ENCODE measurements at regions not wholly inside any gene's neighbourhood (a gene's known extent, or its start where the extent isn't known, plus 50 kb on each side); places are given as distances from the start of the nearest gene placed in this dataset.

DNA sequence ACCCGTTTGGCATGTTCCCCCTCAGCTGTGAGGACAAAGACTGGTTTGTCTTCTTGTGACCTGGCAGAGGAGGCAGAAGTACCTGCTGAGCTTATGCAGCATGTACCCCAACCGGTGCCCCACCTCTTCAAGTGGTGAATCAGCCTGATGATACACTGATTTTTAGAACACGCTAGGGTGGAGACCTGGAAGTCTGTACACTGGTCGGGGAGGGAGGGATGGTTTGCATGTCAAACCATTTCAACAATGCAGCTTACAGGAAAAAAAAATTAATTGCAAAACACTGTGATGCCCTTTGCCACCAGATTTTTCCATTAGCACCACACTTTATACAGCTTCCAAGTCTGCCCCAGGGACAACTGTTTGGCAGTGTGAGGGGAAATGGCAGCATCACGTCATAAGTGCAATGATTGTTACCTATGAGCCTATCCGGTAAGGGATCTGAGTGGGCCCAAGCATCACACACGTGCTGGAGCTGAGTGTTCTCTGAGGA lies 155.1 kb upstream of the DMRT1 start:
- Histone ChIP-seq H3K27ac (ENCODE audit: low read length) (no peak overlapping the region), H3K27me3 (ENCODE audit: control insufficient read depth, insufficient read depth, low read length) (no peaks in the 10 kb centered on the region), H3K4me3 (ENCODE audit: low read length) (no peak overlapping the region), H3K36me3 (ENCODE audit: control insufficient read depth, insufficient read depth, low read length) (no peaks in the 10 kb centered on the region), H3K9me3 (ENCODE audit: control insufficient read depth, insufficient read depth, low read length) (no peaks in the 10 kb centered on the region), H3K4me1 (ENCODE audit: control insufficient read depth, insufficient read depth, low read length) (no peaks in the 10 kb centered on the region)
- H3K27ac Mint-ChIP-seq, result no peak overlapping the region
- H3K4me1 Mint-ChIP-seq, result no peaks in the 10 kb centered on the region
- no peak overlapping the region for H3K4me3 Mint-ChIP-seq
- H3K36me3 Mint-ChIP-seq, result no peaks in the 10 kb centered on the region
- peaks cover 0 to 5% of the 10 kb centered on the region in 2 donors for H3K27me3 Mint-ChIP-seq (ENCODE audit: low read depth in 2 of 2)
- intact Hi-C loops (cut with micrococcal nuclease), result no loop called here
- ATAC-seq, result no peak
- TF ChIP-seq, protein P1, sequence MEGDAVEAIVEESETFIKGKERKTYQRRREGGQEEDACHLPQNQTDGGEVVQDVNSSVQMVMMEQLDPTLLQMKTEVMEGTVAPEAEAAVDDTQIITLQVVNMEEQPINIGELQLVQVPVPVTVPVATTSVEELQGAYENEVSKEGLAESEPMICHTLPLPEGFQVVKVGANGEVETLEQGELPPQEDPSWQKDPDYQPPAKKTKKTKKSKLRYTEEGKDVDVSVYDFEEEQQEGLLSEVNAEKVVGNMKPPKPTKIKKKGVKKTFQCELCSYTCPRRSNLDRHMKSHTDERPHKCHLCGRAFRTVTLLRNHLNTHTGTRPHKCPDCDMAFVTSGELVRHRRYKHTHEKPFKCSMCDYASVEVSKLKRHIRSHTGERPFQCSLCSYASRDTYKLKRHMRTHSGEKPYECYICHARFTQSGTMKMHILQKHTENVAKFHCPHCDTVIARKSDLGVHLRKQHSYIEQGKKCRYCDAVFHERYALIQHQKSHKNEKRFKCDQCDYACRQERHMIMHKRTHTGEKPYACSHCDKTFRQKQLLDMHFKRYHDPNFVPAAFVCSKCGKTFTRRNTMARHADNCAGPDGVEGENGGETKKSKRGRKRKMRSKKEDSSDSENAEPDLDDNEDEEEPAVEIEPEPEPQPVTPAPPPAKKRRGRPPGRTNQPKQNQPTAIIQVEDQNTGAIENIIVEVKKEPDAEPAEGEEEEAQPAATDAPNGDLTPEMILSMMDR (IDR thresholded peaks at IDR 0.05), result no peak
- WGBS (ENCODE audit: insufficient coverage), result 89% methylated on average over 7 of the region's 7 CpGs
- DNase-seq, result no peak
- H3K9me3 Mint-ChIP-seq, result no peaks in the 10 kb centered on the region

DNA sequence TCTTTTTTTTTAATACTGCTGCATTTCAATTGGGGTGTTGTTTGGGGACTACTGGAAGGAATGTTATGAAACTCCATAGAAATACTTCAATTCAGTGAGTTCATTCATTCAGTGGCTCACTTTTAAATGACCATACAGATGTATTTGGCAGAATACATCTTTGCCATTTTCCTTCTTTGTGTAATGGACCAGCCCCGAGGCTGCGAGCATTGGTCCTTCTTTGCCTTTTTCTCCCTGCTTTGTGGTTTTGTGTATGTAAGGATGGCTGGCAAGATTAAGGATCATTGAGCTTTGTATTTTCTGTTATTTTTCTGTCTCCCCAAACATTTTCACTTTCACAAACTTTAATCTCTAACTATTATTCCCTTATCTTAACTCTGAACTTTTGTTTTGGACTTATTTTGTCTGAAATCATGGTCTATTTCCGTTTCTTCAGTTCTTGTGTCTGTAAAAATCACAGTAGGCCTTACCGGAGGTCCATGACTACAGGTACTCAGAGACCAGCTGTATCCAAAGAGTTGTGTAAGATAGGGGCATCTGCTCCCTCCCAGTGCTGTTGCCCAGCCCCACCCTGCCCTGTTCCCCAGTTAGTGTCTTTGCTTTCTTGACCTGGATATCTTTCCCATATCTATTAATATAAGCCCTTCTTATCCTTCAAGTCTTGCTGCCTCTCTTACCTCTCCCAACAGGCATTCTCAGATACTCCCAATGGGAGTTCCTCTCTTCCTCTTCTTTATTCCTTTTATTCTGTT lies 154.3 kb upstream of the DMRT1 start:
- Mint-ChIP-seq H3K27ac (no peak overlapping the region), H3K4me1 (no peaks in the 10 kb centered on the region), H3K27me3 (ENCODE audit: low read depth in 2 of 2) (peaks cover 0 to 5% of the 10 kb centered on the region in 2 donors), H3K9me3 (no peaks in the 10 kb centered on the region), H3K36me3 (no peaks in the 10 kb centered on the region), H3K4me3 (no peak overlapping the region)
- DNase-seq, result no peak
- TF ChIP-seq, protein P1 (IDR thresholded peaks at IDR 0.05), result no peak
- H3K36me3 ChIP-seq (ENCODE audit: control insufficient read depth, insufficient read depth, low read length), result no peaks in the 10 kb centered on the region
- 93% methylated on average over 2 of the region's 4 CpGs for WGBS (ENCODE audit: insufficient coverage)
- intact Hi-C loops (cut with micrococcal nuclease), result no loop called here
- H3K27ac ChIP-seq (ENCODE audit: low read length), result no peak overlapping the region
- H3K9me3 ChIP-seq (ENCODE audit: control insufficient read depth, insufficient read depth, low read length), result no peaks in the 10 kb centered on the region
- no peak for ATAC-seq
- no peak overlapping the region for H3K4me3 ChIP-seq (ENCODE audit: low read length)
- no peaks in the 10 kb centered on the region for H3K27me3 ChIP-seq (ENCODE audit: control insufficient read depth, insufficient read depth, low read length)
- no peaks in the 10 kb centered on the region for H3K4me1 ChIP-seq (ENCODE audit: control insufficient read depth, insufficient read depth, low read length)

DNA sequence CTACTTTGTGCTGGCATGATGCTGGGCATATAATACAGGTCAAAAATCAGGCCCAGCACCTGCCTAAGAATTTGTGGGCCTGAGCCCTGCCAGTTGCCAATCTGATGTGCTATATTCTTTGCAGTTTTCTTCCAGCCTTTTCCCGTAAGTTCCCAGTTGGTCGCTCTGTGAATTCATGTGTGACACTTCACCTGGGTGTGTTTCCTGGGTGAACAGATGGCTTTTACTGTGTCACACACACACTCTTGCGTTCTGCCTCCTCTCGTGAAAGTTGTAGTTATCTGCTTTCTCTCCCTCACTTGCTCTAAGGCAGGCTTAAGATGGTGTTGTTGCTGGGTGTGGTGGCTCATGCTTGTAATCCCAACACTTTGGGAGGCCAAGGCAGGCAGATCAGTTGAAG lies 153.5 kb upstream of the DMRT1 start:
- Mint-ChIP-seq H3K9me3 (no peaks in the 10 kb centered on the region), H3K4me3 (no peak overlapping the region), H3K36me3 (no peaks in the 10 kb centered on the region), H3K27me3 (ENCODE audit: low read depth in 2 of 2) (peaks cover 0 to 2% of the 10 kb centered on the region in 2 donors), H3K27ac (no peak overlapping the region), H3K4me1 (no peaks in the 10 kb centered on the region)
- 93% methylated on average over 2 of the region's 4 CpGs for WGBS (ENCODE audit: insufficient coverage)
- Histone ChIP-seq H3K36me3 (ENCODE audit: control insufficient read depth, insufficient read depth, low read length) (no peaks in the 10 kb centered on the region), H3K4me1 (ENCODE audit: control insufficient read depth, insufficient read depth, low read length) (no peaks in the 10 kb centered on the region), H3K4me3 (ENCODE audit: low read length) (no peak overlapping the region), H3K27ac (ENCODE audit: low read length) (no peak overlapping the region), H3K27me3 (ENCODE audit: control insufficient read depth, insufficient read depth, low read length) (no peaks in the 10 kb centered on the region), H3K9me3 (ENCODE audit: control insufficient read depth, insufficient read depth, low read length) (no peaks in the 10 kb centered on the region)
- intact Hi-C loops (cut with micrococcal nuclease), result no loop called here
- ATAC-seq, result no peak
- TF ChIP-seq, protein P1 (IDR thresholded peaks at IDR 0.05), result no peak
- DNase-seq, result no peak
